ENCODE measurements at regions not wholly inside any gene's neighbourhood (a gene's known extent, or its start where the extent isn't known, plus 50 kb on each side); places are given as distances from the start of the nearest gene placed in this dataset.

- TF ChIP-seq CTCF (IDR thresholded peaks at IDR 0.05; ENCODE audit: insufficient read depth, low read length) (no peak), REST (IDR thresholded peaks at IDR 0.05; ENCODE audit: insufficient replicate concordance, low read depth) (no peak), POLR2AphosphoS5 (IDR thresholded peaks at IDR 0.05; ENCODE audit: low read depth) (no peak)
These were observed 709.3 kb downstream of the PCDH18 start for GRCh38 chr4:136823020-136823419.

Data from HL-60 (cell line).